Tibial nerve (tissue), 4 donors: ENCODE measurements at regions not wholly inside any gene's neighbourhood (a gene's known extent, or its start where the extent isn't known, plus 50 kb on each side); places are given as distances from the start of the nearest gene placed in this dataset.

Experiments used
- EP300 ChIP-seq, 2 donors: sonication (generic); formaldehyde crosslinking; IDR thresholded peaks; one replicate each; pipeline ENCODE4 v1.6.1; 2017; ENCODE audit warnings: antibody characterized with exemption in 2 of 2, mild to moderate bottlenecking in 1 of 2
- POLR2A ChIP-seq, 2 donors: fragments of 450-650 bp; IDR thresholded peaks; one replicate each; pipeline ENCODE4 v1.6.1; 2017; ENCODE audit warnings: antibody characterized with exemption in 2 of 2, mild to moderate bottlenecking in 2 of 2, moderate library complexity in 2 of 2
- TF ChIP-seq, protein P1 (sequence below), 5 experiments: fragments of 200-600 bp in 3 of 5; fragments of 450-650 bp in 2 of 5; sonication (generic) in 3 of 5; IDR thresholded peaks; one replicate each; pipeline ENCODE4 v1.5.1; 2016 to 2019; ENCODE audit warnings: antibody characterized with exemption in 5 of 5, mild to moderate bottlenecking in 3 of 5, moderate library complexity in 2 of 5

DNA sequence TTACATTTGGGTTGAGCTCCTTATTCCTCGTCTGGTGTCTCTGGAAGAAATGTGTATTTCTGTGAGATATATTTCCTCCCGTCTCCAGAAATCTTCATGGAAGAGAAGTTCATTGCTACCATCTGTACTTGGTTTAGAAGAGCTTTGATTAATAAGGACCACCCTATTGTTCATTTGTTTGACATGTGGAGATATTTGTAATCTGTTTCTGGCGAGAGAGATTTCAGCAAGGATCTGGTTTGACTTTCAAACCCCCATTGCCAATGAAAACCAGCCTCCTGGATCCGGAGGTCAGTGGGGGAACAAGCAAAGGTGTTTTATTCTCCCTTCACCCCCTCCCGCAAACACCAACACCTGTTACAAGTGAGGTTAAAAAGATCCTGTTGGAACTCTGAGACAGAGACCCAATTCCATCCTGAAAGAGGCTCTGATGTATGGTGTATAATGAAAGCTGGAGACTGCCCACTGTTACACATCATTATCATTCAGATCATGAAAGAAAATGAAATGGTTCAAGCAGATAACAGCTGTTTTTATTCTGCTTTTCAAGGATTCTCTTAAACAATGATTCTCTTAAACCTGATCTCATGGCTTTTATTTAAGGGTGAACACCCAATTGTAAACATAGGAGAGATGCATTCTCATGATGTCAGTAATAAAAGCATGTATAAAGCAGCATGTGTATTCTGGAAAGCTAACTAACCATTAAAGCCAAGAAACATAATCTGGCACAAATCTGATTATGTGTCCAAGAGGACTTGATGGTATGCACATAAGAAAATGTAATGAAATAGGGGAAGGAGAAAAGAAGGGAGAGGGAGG lies 393.5 kb upstream of the ADGRL2 start:
- TF ChIP-seq, protein P1, sequence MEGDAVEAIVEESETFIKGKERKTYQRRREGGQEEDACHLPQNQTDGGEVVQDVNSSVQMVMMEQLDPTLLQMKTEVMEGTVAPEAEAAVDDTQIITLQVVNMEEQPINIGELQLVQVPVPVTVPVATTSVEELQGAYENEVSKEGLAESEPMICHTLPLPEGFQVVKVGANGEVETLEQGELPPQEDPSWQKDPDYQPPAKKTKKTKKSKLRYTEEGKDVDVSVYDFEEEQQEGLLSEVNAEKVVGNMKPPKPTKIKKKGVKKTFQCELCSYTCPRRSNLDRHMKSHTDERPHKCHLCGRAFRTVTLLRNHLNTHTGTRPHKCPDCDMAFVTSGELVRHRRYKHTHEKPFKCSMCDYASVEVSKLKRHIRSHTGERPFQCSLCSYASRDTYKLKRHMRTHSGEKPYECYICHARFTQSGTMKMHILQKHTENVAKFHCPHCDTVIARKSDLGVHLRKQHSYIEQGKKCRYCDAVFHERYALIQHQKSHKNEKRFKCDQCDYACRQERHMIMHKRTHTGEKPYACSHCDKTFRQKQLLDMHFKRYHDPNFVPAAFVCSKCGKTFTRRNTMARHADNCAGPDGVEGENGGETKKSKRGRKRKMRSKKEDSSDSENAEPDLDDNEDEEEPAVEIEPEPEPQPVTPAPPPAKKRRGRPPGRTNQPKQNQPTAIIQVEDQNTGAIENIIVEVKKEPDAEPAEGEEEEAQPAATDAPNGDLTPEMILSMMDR (IDR thresholded peaks at IDR 0.05): no peak
- TF ChIP-seq POLR2A (IDR thresholded peaks at IDR 0.05): no peak
- no peak for TF ChIP-seq EP300 (IDR thresholded peaks at IDR 0.05)
